ENCODE measurements at regions not wholly inside any gene's neighbourhood (a gene's known extent, or its start where the extent isn't known, plus 50 kb on each side); places are given as distances from the start of the nearest gene placed in this dataset.
A peak's percentile ranks its signal among the peaks of the same experiment; 100 is the strongest.

DNA sequence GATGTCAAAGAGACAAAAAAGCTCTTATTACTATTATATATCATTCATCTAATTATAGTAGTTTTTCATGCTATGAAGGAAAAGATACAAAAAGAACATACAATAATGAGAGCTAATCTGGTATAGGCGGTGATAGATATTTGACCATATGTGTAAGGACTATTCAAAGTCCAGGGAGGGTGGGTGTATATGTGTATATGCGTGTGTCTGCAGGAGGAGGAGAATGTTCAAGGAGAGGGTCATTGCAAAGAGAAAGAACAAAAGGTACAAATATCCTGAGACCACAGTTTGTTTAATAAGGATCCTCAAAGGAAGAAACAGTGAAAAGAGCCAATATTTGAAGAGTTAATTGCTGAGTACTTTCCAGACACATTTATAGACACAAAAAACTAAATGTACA is 1288.6 kb upstream of the CITED2 start:
- H3K9me3 ChIP-seq (ENCODE audit: low read length), result no peaks in the 10 kb centered on the region
- H3K9me2 ChIP-seq (ENCODE audit: low read depth, low read length), result no peaks in the 10 kb centered on the region; the same call in 1 of the 2 replicates
- H3K9ac ChIP-seq (ENCODE audit: low read length), result no peak overlapping the region
- H3K4me3 ChIP-seq (ENCODE audit: low read depth, low read length, poor library complexity, severe bottlenecking), result peak overlapping the region; percentile 12
- H4K20me1 ChIP-seq (ENCODE audit: insufficient read depth, low read length), result no peaks in the 10 kb centered on the region
- no peak overlapping the region for H3K4me2 ChIP-seq (ENCODE audit: low read length)
- H2AFZ ChIP-seq (ENCODE audit: low read length), result peak overlapping the region; percentile 88; the same call in 1 of the 2 replicates
- H3K36me3 ChIP-seq (ENCODE audit: insufficient read depth, low read length), result no peaks in the 10 kb centered on the region
- H3K27ac ChIP-seq (ENCODE audit: low read depth, low read length, poor library complexity, severe bottlenecking), result no peak overlapping the region
- H3K79me2 ChIP-seq (ENCODE audit: insufficient read depth, low read length), result no peaks in the 10 kb centered on the region
- no peak for TF ChIP-seq EZH2 (IDR thresholded peaks at IDR 0.05; ENCODE audit: borderline replicate concordance, low read length)
- H3K4me1 ChIP-seq (ENCODE audit: insufficient read depth, low read length, severe bottlenecking), result peaks cover 21% of the 10 kb centered on the region
- no peaks in the 10 kb centered on the region for H3F3A ChIP-seq (ENCODE audit: insufficient read depth, low read length)
- H3K27me3 ChIP-seq (ENCODE audit: insufficient read depth, low read length), result no peaks in the 10 kb centered on the region

DNA sequence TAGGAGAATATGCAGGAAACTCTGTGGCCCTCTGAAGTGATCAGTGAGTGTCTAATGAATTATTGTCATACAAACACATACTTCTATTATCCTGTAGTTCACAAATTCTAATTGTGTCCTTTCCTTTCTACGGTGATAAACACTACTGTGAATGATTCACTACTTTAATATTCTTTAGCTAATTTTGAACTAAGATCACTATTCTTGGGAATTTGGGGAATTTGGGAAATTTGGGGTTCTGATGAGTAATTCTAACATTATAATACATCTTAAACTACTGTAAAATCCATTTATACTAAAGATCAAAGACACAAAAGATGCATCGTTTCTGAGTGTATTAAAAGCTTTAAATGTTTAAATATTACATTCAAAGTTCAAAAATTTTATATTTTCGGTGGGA is 1287.2 kb upstream of the CITED2 start:
- Histone ChIP-seq H3K4me1 (ENCODE audit: insufficient read depth, low read length, severe bottlenecking) (peaks cover 21% of the 10 kb centered on the region), H3K79me2 (ENCODE audit: insufficient read depth, low read length) (no peaks in the 10 kb centered on the region), H2AFZ (ENCODE audit: low read length) (0 out of 2 replicates have a peak overlapping the region, but pooled peaks have one; percentile 27), H3K27ac (ENCODE audit: low read depth, low read length, poor library complexity, severe bottlenecking) (no peak overlapping the region), H3K27me3 (ENCODE audit: insufficient read depth, low read length) (no peaks in the 10 kb centered on the region), H3K4me3 (ENCODE audit: low read depth, low read length, poor library complexity, severe bottlenecking) (no peak overlapping the region), H3K4me2 (ENCODE audit: low read length) (no peak overlapping the region), H3K36me3 (ENCODE audit: insufficient read depth, low read length) (no peaks in the 10 kb centered on the region), H3K9ac (ENCODE audit: low read length) (no peak overlapping the region), H3F3A (ENCODE audit: insufficient read depth, low read length) (no peaks in the 10 kb centered on the region), H3K9me2 (ENCODE audit: low read depth, low read length) (no peaks in the 10 kb centered on the region; the same call in 1 of the 2 replicates), H4K20me1 (ENCODE audit: insufficient read depth, low read length) (no peaks in the 10 kb centered on the region), H3K9me3 (ENCODE audit: low read length) (no peaks in the 10 kb centered on the region)
- TF ChIP-seq CTCF (IDR thresholded peaks at IDR 0.05; ENCODE audit: low read length) (no peak), EZH2 (IDR thresholded peaks at IDR 0.05; ENCODE audit: borderline replicate concordance, low read length) (no peak)

- no peak overlapping the region for H3K4me3 ChIP-seq (ENCODE audit: low read depth, low read length, poor library complexity, severe bottlenecking)
- no peaks in the 10 kb centered on the region for H4K20me1 ChIP-seq (ENCODE audit: insufficient read depth, low read length)
- no peaks in the 10 kb centered on the region; the same call in 1 of the 2 replicates for H3K9me2 ChIP-seq (ENCODE audit: low read depth, low read length)
- no peaks in the 10 kb centered on the region for H3K27me3 ChIP-seq (ENCODE audit: insufficient read depth, low read length)
- no peaks in the 10 kb centered on the region for H3K79me2 ChIP-seq (ENCODE audit: insufficient read depth, low read length)
- no peaks in the 10 kb centered on the region for H3F3A ChIP-seq (ENCODE audit: insufficient read depth, low read length)
- no peak overlapping the region for H3K27ac ChIP-seq (ENCODE audit: low read depth, low read length, poor library complexity, severe bottlenecking)
- peaks cover 21% of the 10 kb centered on the region for H3K4me1 ChIP-seq (ENCODE audit: insufficient read depth, low read length, severe bottlenecking)
- no peak for TF ChIP-seq EZH2 (IDR thresholded peaks at IDR 0.05; ENCODE audit: borderline replicate concordance, low read length)
- no peak for TF ChIP-seq CTCF (IDR thresholded peaks at IDR 0.05; ENCODE audit: low read length)
- peak overlapping the region; percentile 37; the same call in 1 of the 2 replicates for H3K4me2 ChIP-seq (ENCODE audit: low read length)
- no peaks in the 10 kb centered on the region for H3K36me3 ChIP-seq (ENCODE audit: insufficient read depth, low read length)
- peak overlapping the region; percentile 20; the same call in 1 of the 2 replicates for H2AFZ ChIP-seq (ENCODE audit: low read length)
- H3K9ac ChIP-seq (ENCODE audit: low read length), result no peak overlapping the region
- H3K9me3 ChIP-seq (ENCODE audit: low read length), result no peaks in the 10 kb centered on the region
These were observed 1285.8 kb upstream of the CITED2 start for GRCh38 chr6:140660295-140660694.

- Histone ChIP-seq H3K27ac (ENCODE audit: low read depth, low read length, poor library complexity, severe bottlenecking) (no peak overlapping the region), H4K20me1 (ENCODE audit: insufficient read depth, low read length) (no peaks in the 10 kb centered on the region), H3K4me1 (ENCODE audit: insufficient read depth, low read length, severe bottlenecking) (no peaks in the 10 kb centered on the region), H3F3A (ENCODE audit: insufficient read depth, low read length) (no peaks in the 10 kb centered on the region), H3K9ac (ENCODE audit: low read length) (no peak overlapping the region), H3K27me3 (ENCODE audit: insufficient read depth, low read length) (no peaks in the 10 kb centered on the region), H3K36me3 (ENCODE audit: insufficient read depth, low read length) (no peaks in the 10 kb centered on the region), H3K4me3 (ENCODE audit: low read depth, low read length, poor library complexity, severe bottlenecking) (no peak overlapping the region), H2AFZ (ENCODE audit: low read length) (no peak overlapping the region), H3K4me2 (ENCODE audit: low read length) (no peak overlapping the region), H3K9me3 (ENCODE audit: low read length) (no peaks in the 10 kb centered on the region), H3K79me2 (ENCODE audit: insufficient read depth, low read length) (no peaks in the 10 kb centered on the region), H3K9me2 (ENCODE audit: low read depth, low read length) (no peaks in the 10 kb centered on the region; the same call in 1 of the 2 replicates)
- no peak for TF ChIP-seq CTCF (IDR thresholded peaks at IDR 0.05; ENCODE audit: low read length)
These were observed 1279.5 kb upstream of the CITED2 start for GRCh38 chr6:140653972-140654371.
